VCaP (cell line): ENCODE measurements at regions not wholly inside any gene's neighbourhood (a gene's known extent, or its start where the extent isn't known, plus 50 kb on each side); places are given as distances from the start of the nearest gene placed in this dataset.
"Not testable (repeated sequence)": the region's sequence is repeated elsewhere in the genome, so short reads cannot be mapped to it uniquely, and the experiment has no call there.

Experiments used
- H3K27ac ChIP-seq: fragments of 450-650 bp; 2 replicates; pipeline ENCODE4 v1.5.1; 2017
- TF ChIP-seq, protein P1 (sequence below): fragments of 450-650 bp; conservative IDR thresholded peaks from 2 replicates; pipeline ENCODE4 v1.5.1; 2017; ENCODE audit warnings: mild to moderate bottlenecking, moderate library complexity

DNA sequence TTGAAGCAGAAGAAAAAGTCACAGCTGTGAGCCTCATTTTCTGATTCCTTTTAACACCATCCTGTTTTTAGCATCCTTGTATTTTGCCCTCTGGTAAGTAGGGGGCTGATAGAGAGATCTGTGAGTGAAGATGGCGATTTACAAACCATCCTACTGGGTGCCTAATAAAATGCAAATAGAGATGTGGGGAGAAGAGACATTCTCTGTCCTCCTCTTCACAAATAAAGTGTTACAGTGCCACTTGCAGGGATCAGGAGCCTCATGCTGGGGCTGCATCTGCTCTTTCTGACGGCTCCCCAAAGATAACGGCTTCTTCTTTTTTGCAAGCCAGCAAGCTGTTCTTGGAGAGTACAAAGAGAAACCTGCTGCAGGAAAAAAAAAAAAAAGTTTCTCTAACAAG, 418.6 kb downstream of the TOX3 start:
- TF ChIP-seq, protein P1, sequence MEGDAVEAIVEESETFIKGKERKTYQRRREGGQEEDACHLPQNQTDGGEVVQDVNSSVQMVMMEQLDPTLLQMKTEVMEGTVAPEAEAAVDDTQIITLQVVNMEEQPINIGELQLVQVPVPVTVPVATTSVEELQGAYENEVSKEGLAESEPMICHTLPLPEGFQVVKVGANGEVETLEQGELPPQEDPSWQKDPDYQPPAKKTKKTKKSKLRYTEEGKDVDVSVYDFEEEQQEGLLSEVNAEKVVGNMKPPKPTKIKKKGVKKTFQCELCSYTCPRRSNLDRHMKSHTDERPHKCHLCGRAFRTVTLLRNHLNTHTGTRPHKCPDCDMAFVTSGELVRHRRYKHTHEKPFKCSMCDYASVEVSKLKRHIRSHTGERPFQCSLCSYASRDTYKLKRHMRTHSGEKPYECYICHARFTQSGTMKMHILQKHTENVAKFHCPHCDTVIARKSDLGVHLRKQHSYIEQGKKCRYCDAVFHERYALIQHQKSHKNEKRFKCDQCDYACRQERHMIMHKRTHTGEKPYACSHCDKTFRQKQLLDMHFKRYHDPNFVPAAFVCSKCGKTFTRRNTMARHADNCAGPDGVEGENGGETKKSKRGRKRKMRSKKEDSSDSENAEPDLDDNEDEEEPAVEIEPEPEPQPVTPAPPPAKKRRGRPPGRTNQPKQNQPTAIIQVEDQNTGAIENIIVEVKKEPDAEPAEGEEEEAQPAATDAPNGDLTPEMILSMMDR = no peak
- H3K27ac ChIP-seq = no peak overlapping the region

DNA sequence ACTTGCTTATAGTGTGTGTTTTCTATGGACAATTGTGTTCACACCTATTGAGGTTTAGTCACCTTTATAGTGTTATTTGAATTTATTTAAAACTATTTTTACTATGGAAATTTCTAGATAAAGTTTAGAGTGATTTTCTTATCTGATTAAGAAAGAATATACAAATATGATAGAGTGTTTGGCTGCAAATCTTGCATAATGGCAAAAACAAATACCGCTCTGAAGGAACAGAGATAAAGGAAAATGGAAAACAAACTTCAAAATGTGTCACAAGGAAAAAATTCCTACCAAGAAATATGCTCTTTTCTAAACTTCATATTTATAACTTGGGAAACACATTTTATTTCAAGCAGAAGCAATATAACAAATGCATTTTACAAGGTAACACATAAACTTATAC, 423.1 kb downstream of the TOX3 start:
- H3K27ac ChIP-seq = no peak overlapping the region
- TF ChIP-seq, protein P1 = no peak

DNA sequence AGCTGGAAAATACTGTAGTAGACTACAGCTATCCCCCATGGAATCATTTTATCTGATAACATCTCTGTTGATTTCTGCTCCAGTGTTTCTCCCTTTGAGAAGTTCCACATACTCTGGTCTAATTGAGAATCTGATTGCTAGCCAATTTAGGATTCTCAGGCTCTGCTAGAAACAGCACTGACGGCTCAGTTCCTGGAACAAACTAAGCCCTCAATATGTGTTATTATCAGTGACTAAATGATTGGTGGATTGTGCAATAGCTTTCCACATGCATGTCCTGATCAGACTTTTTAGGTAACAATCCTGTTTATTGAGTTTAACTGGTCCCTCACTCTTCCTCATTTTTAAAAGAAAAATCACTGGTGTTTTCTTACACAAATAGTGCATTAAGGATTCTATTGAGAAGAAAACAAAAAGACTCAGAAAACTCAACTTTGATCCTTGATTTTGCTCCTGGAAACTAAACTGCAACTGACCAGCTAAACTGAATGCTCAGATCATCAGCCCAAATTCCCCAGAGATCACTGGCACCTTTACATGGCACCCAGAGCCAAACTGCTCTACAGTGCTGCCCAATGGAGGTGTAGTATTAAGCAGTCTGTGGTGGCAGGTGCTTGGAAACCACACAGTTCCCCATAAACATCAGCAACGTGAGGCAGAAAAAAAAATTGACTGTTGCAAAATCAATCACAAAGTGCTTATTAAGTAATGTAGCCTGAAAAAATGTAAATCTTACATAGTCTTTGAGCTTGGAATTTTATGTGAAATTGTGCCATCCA, 423.7 kb downstream of the TOX3 start:
- no peak overlapping the region for H3K27ac ChIP-seq
- TF ChIP-seq, protein P1 = no peak

GRCh38 chr16:52117171-52117570, 429.8 kb downstream of the TOX3 start:
- H3K27ac ChIP-seq = no peak overlapping the region
- TF ChIP-seq, protein P1 = no peak

DNA sequence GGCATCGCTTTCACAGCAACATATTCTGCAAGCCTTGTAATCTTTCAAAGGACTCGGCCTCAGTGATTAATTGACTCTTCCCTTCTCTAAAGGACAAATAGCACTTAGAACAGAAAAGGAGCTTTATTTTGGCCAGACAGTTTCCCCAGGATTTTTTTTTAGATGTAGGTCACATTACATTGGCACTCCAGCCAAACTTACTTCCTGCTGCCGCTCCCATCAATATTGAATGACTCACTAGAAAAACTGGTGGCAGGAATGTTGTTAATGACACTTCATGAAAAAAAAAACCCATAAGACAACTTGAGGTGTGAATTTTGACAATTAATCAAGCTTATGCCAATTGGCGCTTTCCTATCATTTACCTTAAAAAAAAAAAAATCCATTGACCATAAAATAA, 432.6 kb downstream of the TOX3 start:
- no peak overlapping the region for H3K27ac ChIP-seq
- TF ChIP-seq, protein P1 = no peak

- H3K27ac ChIP-seq = no peak overlapping the region
- TF ChIP-seq, protein P1 = no peak
Observed at GRCh38 chr16:52113533-52114183, 433.3 kb downstream of the TOX3 start.

DNA sequence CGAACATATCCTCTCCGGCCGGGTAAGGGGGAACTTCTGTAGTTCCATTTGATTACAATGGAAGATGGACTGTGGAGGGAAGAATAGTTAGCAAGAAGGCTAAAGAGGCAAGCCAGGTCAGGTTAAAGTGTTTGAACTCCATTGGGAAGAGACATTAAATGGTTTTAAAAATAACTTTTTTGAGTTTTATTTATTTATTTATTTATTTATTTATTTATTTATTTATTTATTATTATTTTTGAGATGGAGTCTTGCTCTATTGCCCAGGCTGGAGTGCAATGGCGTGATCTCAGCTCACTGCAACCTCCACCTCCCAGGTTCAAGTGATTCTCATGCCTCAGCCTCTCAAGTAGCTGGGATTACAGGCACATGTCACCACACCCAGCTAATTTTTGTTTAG, 441.9 kb downstream of the TOX3 start:
- H3K27ac ChIP-seq = not testable (repeated sequence)

- no peak overlapping the region for H3K27ac ChIP-seq
- TF ChIP-seq, protein P1 = no peak
Observed at GRCh38 chr16:52103791-52104190, 443.2 kb downstream of the TOX3 start.
